ENCODE measurements at regions not wholly inside any gene's neighbourhood (a gene's known extent, or its start where the extent isn't known, plus 50 kb on each side); places are given as distances from the start of the nearest gene placed in this dataset.

DNA sequence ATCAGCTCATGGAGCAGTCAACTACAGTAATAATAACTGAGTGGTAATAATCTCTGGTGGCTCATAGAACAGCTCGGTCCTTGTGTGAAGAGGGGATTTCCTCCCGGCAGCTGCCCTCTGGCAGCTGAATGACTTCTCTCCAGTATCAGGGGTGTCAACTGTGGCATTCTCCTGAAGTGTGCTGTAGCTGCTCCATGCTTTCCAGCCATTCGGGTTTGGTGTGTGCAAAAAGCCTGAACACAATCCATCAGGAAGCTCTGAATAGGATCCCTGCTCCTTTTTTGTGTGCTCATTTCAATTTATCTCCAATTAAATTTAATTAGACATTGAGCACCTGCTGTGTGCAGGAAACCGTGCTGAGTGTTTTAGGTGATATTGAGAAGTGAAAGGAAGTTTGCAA lies 59.8 kb upstream of the BARX1 start:
- Histone ChIP-seq H3K27me3 (ENCODE audit: insufficient read depth, low read length) (no peaks in the 10 kb centered on the region), H3K36me3 (ENCODE audit: insufficient read depth, low read length) (no peaks in the 10 kb centered on the region), H3K4me3 (ENCODE audit: low read length) (no peak overlapping the region), H3K4me1 (ENCODE audit: insufficient read depth, low read length) (no peaks in the 10 kb centered on the region), H3K9ac (ENCODE audit: low read depth, low read length) (no peak overlapping the region), H3K9me3 (ENCODE audit: insufficient read depth, low read depth, low read length) (no peaks in the 10 kb centered on the region), H3K27ac (ENCODE audit: low read depth, low read length) (no peak overlapping the region)
- WGBS = 81% methylated on average over 4 of the region's 4 CpGs

DNA sequence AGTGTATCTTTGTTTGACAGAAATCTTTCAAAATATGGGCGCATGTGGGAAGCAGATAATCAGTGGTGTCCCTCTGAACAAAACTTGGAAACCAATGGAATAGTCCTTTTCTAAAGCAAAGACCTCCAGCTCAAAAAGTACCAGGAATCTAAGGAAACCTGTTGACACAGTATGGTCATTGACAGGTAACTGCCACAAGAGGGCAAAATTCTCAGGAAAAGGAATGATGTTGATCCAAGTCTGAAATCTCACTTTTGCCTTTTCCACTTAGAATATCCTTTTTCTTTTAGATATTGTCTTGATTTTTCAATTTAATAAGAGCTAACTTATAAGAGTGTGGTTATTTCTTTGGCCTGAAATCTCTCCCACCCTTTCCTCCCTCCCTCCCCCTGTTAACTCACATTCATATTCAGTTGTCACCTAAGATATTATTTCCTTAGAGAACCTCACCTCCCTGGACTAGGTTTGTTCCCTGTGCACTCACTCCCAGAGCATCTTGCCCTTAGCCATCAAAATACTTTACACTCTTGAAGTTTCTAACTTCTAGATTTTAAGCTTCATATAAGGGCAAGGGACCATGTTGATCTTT lies 59.0 kb upstream of the BARX1 start:
- 17% methylated on average over 1 of the region's 1 CpG for WGBS
- Histone ChIP-seq H3K27ac (ENCODE audit: low read depth, low read length) (no peak overlapping the region), H3K4me3 (ENCODE audit: low read length) (no peak overlapping the region), H3K9ac (ENCODE audit: low read depth, low read length) (no peak overlapping the region), H3K27me3 (ENCODE audit: insufficient read depth, low read length) (no peaks in the 10 kb centered on the region), H3K36me3 (ENCODE audit: insufficient read depth, low read length) (no peaks in the 10 kb centered on the region), H3K4me1 (ENCODE audit: insufficient read depth, low read length) (no peaks in the 10 kb centered on the region), H3K9me3 (ENCODE audit: insufficient read depth, low read depth, low read length) (no peaks in the 10 kb centered on the region)

GRCh38 chr9:94010980-94011533 lies 55.9 kb upstream of the BARX1 start:
- Histone ChIP-seq H3K36me3 (ENCODE audit: insufficient read depth, low read length) (no peaks in the 10 kb centered on the region), H3K27me3 (ENCODE audit: insufficient read depth, low read length) (no peaks in the 10 kb centered on the region), H3K4me1 (ENCODE audit: insufficient read depth, low read length) (no peaks in the 10 kb centered on the region), H3K27ac (ENCODE audit: low read depth, low read length) (no peak overlapping the region), H3K4me3 (ENCODE audit: low read length) (no peak overlapping the region), H3K9me3 (ENCODE audit: insufficient read depth, low read depth, low read length) (no peaks in the 10 kb centered on the region), H3K9ac (ENCODE audit: low read depth, low read length) (no peak overlapping the region)
- 89% methylated on average over 4 of the region's 4 CpGs for WGBS

DNA sequence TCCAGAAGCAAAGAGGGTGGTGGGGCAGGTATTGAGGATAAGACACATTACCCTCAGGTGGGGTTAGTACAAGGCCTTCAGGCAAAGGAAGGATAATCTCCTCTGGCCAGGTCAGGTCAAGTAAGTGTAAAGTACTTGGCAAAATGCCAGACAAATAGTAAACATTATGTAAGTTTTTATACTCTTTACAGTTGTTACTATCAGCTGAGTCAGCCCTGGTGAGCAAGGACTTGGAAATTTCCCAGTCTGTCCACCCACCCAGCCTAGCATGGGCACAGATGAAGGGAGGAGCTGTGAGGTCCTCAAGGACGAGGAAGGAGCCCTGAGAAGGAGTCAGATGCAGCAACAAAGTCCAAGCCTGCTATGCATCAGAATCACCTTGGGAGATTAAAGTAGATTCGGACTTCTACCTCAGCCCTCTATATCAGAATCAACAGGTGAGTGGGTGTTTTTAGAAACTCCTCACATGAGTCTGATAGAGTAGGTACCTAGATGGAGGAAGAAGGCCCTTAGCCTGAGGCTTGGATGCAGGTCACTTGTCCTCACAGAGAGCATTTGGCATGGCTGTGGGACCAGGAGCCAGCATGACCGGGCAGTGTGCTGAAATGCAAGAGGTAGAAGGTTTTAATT lies 50.2 kb upstream of the BARX1 start:
- Histone ChIP-seq H3K27ac (ENCODE audit: low read depth, low read length) (no peak overlapping the region), H3K4me3 (ENCODE audit: low read length) (no peak overlapping the region), H3K36me3 (ENCODE audit: insufficient read depth, low read length) (no peaks in the 10 kb centered on the region), H3K27me3 (ENCODE audit: insufficient read depth, low read length) (no peaks in the 10 kb centered on the region), H3K9ac (ENCODE audit: low read depth, low read length) (no peak overlapping the region), H3K9me3 (ENCODE audit: insufficient read depth, low read depth, low read length) (no peaks in the 10 kb centered on the region), H3K4me1 (ENCODE audit: insufficient read depth, low read length) (no peaks in the 10 kb centered on the region)
- 85% methylated on average over 2 of the region's 3 CpGs for WGBS
